HL-60 (cell line): ENCODE measurements at regions not wholly inside any gene's neighbourhood (a gene's known extent, or its start where the extent isn't known, plus 50 kb on each side); places are given as distances from the start of the nearest gene placed in this dataset.

ENCODE experiments used
- CTCF ChIP-seq: IDR thresholded peaks from one replicate; pipeline ENCODE4 v1.5.1; 2011; ENCODE audit warnings: low read length, control low read depth, inconsistent platforms; ENCODE audit not compliant: insufficient read depth
- GABPA ChIP-seq: IDR thresholded peaks from 2 replicates; pipeline ENCODE4 v1.6.1; 2012; ENCODE audit warnings: low read depth
- POLR2AphosphoS5 ChIP-seq: IDR thresholded peaks from 2 replicates; pipeline ENCODE4 v1.6.1; 2012; ENCODE audit warnings: low read depth
- REST ChIP-seq: IDR thresholded peaks from 2 replicates; pipeline ENCODE4 v1.6.1; 2012; ENCODE audit warnings: low read depth; ENCODE audit not compliant: insufficient replicate concordance
- SPI1 ChIP-seq: IDR thresholded peaks from 2 replicates; pipeline ENCODE4 v1.6.1; 2012; ENCODE audit warnings: low read depth, mild to moderate bottlenecking, borderline replicate concordance

GRCh38 chr1:178652506-178653490, 72.2 kb upstream of the RALGPS2 start:
- TF ChIP-seq CTCF = no peak
- no peak for TF ChIP-seq POLR2AphosphoS5
- TF ChIP-seq REST = no peak
- TF ChIP-seq GABPA = no peak
- TF ChIP-seq SPI1 = no peak
